ENCODE measurements at regions not wholly inside any gene's neighbourhood (a gene's known extent, or its start where the extent isn't known, plus 50 kb on each side); places are given as distances from the start of the nearest gene placed in this dataset.
A peak's percentile ranks its signal among the peaks of the same experiment; 100 is the strongest.

- no peaks in the 10 kb centered on the region for H3K27me3 Mint-ChIP-seq
- H3K4me3 Mint-ChIP-seq, result no peak overlapping the region
- DNase-seq (no peak), ATAC-seq (no peak)
- no peak overlapping the region for H3K27ac Mint-ChIP-seq
- no peaks in the 10 kb centered on the region for H3K9me3 Mint-ChIP-seq
- H3K4me1 Mint-ChIP-seq, result no peaks in the 10 kb centered on the region
- no peaks in the 10 kb centered on the region for H3K36me3 Mint-ChIP-seq (ENCODE audit: low read depth)
Observed at GRCh38 chr12:39240587-39240986, 202.3 kb downstream of the KIF21A start.

GRCh38 chr12:39239490-39240486 lies 203.1 kb downstream of the KIF21A start:
- no peaks in the 10 kb centered on the region for H3K36me3 Mint-ChIP-seq (ENCODE audit: low read depth)
- DNase-seq (no peak), ATAC-seq (no peak)
- H3K27me3 Mint-ChIP-seq, result no peaks in the 10 kb centered on the region
- H3K4me3 Mint-ChIP-seq, result no peak overlapping the region
- H3K4me1 Mint-ChIP-seq, result no peaks in the 10 kb centered on the region
- H3K9me3 Mint-ChIP-seq, result no peaks in the 10 kb centered on the region
- H3K27ac Mint-ChIP-seq, result no peak overlapping the region

GRCh38 chr12:39237004-39237403 lies 205.9 kb downstream of the KIF21A start:
- Mint-ChIP-seq H3K36me3 (ENCODE audit: low read depth) (no peaks in the 10 kb centered on the region), H3K4me1 (no peaks in the 10 kb centered on the region), H3K27me3 (no peaks in the 10 kb centered on the region), H3K9me3 (no peaks in the 10 kb centered on the region), H3K4me3 (no peak overlapping the region), H3K27ac (no peak overlapping the region)
- ATAC-seq (no peak), DNase-seq (no peak)

GRCh38 chr12:39235990-39236767 lies 206.7 kb downstream of the KIF21A start:
- Mint-ChIP-seq H3K27me3 (no peaks in the 10 kb centered on the region), H3K9me3 (no peaks in the 10 kb centered on the region), H3K4me3 (no peak overlapping the region), H3K4me1 (no peaks in the 10 kb centered on the region), H3K27ac (no peak overlapping the region), H3K36me3 (ENCODE audit: low read depth) (no peaks in the 10 kb centered on the region)
- no peak for DNase-seq
- peak; percentile 36 for ATAC-seq

GRCh38 chr12:39230086-39230485 lies 212.8 kb downstream of the KIF21A start:
- H3K27ac Mint-ChIP-seq, result no peak overlapping the region
- no peaks in the 10 kb centered on the region for H3K27me3 Mint-ChIP-seq

GRCh38 chr12:39227218-39227617 lies 215.7 kb downstream of the KIF21A start:
- peaks cover 8% of the 10 kb centered on the region for H3K9me3 Mint-ChIP-seq
- no peaks in the 10 kb centered on the region for H3K4me1 Mint-ChIP-seq
- H3K4me3 Mint-ChIP-seq, result no peak overlapping the region
- H3K27me3 Mint-ChIP-seq, result no peaks in the 10 kb centered on the region
- ATAC-seq (no peak), DNase-seq (no peak)
- no peak overlapping the region for H3K27ac Mint-ChIP-seq
- peaks cover 2% of the 10 kb centered on the region for H3K36me3 Mint-ChIP-seq (ENCODE audit: low read depth)

More at GRCh38 chr12:39230086-39230485, 212.8 kb downstream of the KIF21A start:
- ATAC-seq, result no peak
- no peaks in the 10 kb centered on the region for H3K36me3 Mint-ChIP-seq (ENCODE audit: low read depth)
- no peaks in the 10 kb centered on the region for H3K4me1 Mint-ChIP-seq
- DNase-seq, result no peak
- no peak overlapping the region for H3K4me3 Mint-ChIP-seq
- peaks cover 5% of the 10 kb centered on the region for H3K9me3 Mint-ChIP-seq

GRCh38 chr12:39224971-39225370 lies 217.9 kb downstream of the KIF21A start:
- no peak overlapping the region for H3K27ac Mint-ChIP-seq
- no peak for DNase-seq
- peaks cover 8% of the 10 kb centered on the region for H3K9me3 Mint-ChIP-seq
- ATAC-seq, result no peak
- H3K36me3 Mint-ChIP-seq (ENCODE audit: low read depth), result peaks cover 2% of the 10 kb centered on the region
- no peaks in the 10 kb centered on the region for H3K4me1 Mint-ChIP-seq
- H3K4me3 Mint-ChIP-seq, result no peak overlapping the region
- no peaks in the 10 kb centered on the region for H3K27me3 Mint-ChIP-seq

GRCh38 chr12:39205969-39206368 lies 237.0 kb downstream of the KIF21A start:
- DNase-seq (no peak), ATAC-seq (no peak)
- Mint-ChIP-seq H3K27ac (no peak overlapping the region), H3K4me1 (no peaks in the 10 kb centered on the region), H3K27me3 (no peaks in the 10 kb centered on the region), H3K36me3 (ENCODE audit: low read depth) (no peaks in the 10 kb centered on the region), H3K4me3 (no peak overlapping the region), H3K9me3 (peaks cover 19% of the 10 kb centered on the region)

GRCh38 chr12:39199351-39199750 lies 243.6 kb downstream of the KIF21A start:
- ATAC-seq (no peak), DNase-seq (no peak)
- H3K4me1 Mint-ChIP-seq, result no peaks in the 10 kb centered on the region
- no peaks in the 10 kb centered on the region for H3K36me3 Mint-ChIP-seq (ENCODE audit: low read depth)
- H3K9me3 Mint-ChIP-seq, result peaks cover 4% of the 10 kb centered on the region
- H3K27ac Mint-ChIP-seq, result no peak overlapping the region
- no peak overlapping the region for H3K4me3 Mint-ChIP-seq
- H3K27me3 Mint-ChIP-seq, result no peaks in the 10 kb centered on the region

- no peak for ATAC-seq
- DNase-seq, result no peak
- H3K4me1 Mint-ChIP-seq, result no peaks in the 10 kb centered on the region
- H3K36me3 Mint-ChIP-seq (ENCODE audit: low read depth), result no peaks in the 10 kb centered on the region
- no peaks in the 10 kb centered on the region for H3K27me3 Mint-ChIP-seq
- no peak overlapping the region for H3K27ac Mint-ChIP-seq
- no peak overlapping the region for H3K4me3 Mint-ChIP-seq
- no peaks in the 10 kb centered on the region for H3K9me3 Mint-ChIP-seq
Observed at GRCh38 chr12:39188689-39189088, 254.2 kb downstream of the KIF21A start.

GRCh38 chr12:39186744-39187143 lies 256.2 kb downstream of the KIF21A start:
- no peak overlapping the region for H3K4me3 Mint-ChIP-seq
- no peaks in the 10 kb centered on the region for H3K27me3 Mint-ChIP-seq
- H3K9me3 Mint-ChIP-seq, result no peaks in the 10 kb centered on the region
- DNase-seq, result no peak
- ATAC-seq, result no peak
- no peaks in the 10 kb centered on the region for H3K4me1 Mint-ChIP-seq
- no peak overlapping the region for H3K27ac Mint-ChIP-seq
- H3K36me3 Mint-ChIP-seq (ENCODE audit: low read depth), result no peaks in the 10 kb centered on the region

GRCh38 chr12:39178837-39179236 lies 264.1 kb downstream of the KIF21A start:
- Mint-ChIP-seq H3K36me3 (ENCODE audit: low read depth) (no peaks in the 10 kb centered on the region), H3K4me1 (no peaks in the 10 kb centered on the region), H3K9me3 (peaks cover 6% of the 10 kb centered on the region), H3K27ac (no peak overlapping the region), H3K27me3 (no peaks in the 10 kb centered on the region), H3K4me3 (no peak overlapping the region)
- ATAC-seq (no peak), DNase-seq (no peak)

GRCh38 chr12:39176356-39176755 lies 266.6 kb downstream of the KIF21A start:
- H3K4me1 Mint-ChIP-seq, result no peaks in the 10 kb centered on the region
- H3K4me3 Mint-ChIP-seq, result no peak overlapping the region
- peaks cover 6% of the 10 kb centered on the region for H3K9me3 Mint-ChIP-seq
- H3K36me3 Mint-ChIP-seq (ENCODE audit: low read depth), result no peaks in the 10 kb centered on the region
- H3K27ac Mint-ChIP-seq, result no peak overlapping the region
- DNase-seq, result no peak
- no peak for ATAC-seq
- no peaks in the 10 kb centered on the region for H3K27me3 Mint-ChIP-seq

- ATAC-seq (no peak), DNase-seq (no peak)
- Mint-ChIP-seq H3K27ac (no peak overlapping the region), H3K27me3 (no peaks in the 10 kb centered on the region), H3K9me3 (no peaks in the 10 kb centered on the region), H3K4me1 (no peaks in the 10 kb centered on the region), H3K4me3 (no peak overlapping the region), H3K36me3 (ENCODE audit: low read depth) (no peaks in the 10 kb centered on the region)
Observed at GRCh38 chr12:39173726-39174125, 268.3 kb upstream of the CPNE8 start.

GRCh38 chr12:39165338-39165737 lies 259.9 kb upstream of the CPNE8 start:
- H3K27ac Mint-ChIP-seq, result no peak overlapping the region

More at GRCh38 chr12:39165338-39165737, 259.9 kb upstream of the CPNE8 start:
- DNase-seq (no peak), ATAC-seq (no peak)
- no peaks in the 10 kb centered on the region for H3K36me3 Mint-ChIP-seq (ENCODE audit: low read depth)
- no peak overlapping the region for H3K4me3 Mint-ChIP-seq
- no peaks in the 10 kb centered on the region for H3K27me3 Mint-ChIP-seq
- peaks cover 5% of the 10 kb centered on the region for H3K9me3 Mint-ChIP-seq
- no peaks in the 10 kb centered on the region for H3K4me1 Mint-ChIP-seq

All from activated naive CD8-positive, alpha-beta T cell treated with anti-CD3 and anti-CD28 coated beads, Interleukin-2, amount 50 U/mL, for 24 hours (primary cell).